Mesothelial cell of epicardium (in vitro differentiated cells): ENCODE measurements at regions not wholly inside any gene's neighbourhood (a gene's known extent, or its start where the extent isn't known, plus 50 kb on each side); places are given as distances from the start of the nearest gene placed in this dataset.

Experiments used
- DNase-seq, 2 experiments: peaks; one replicate each; pipeline ENCODE4 v3.0.0; 2021; ENCODE audit warnings: low spot score in 2 of 2; ENCODE audit not compliant: unreplicated experiment in 2 of 2
- H3K27ac Mint-ChIP-seq: 2 replicates; pipeline ENCODE4 v1.8.0; 2021; ENCODE audit warnings: mixed read lengths
- H3K27me3 Mint-ChIP-seq: 2 replicates; pipeline ENCODE4 v1.8.0; 2021; ENCODE audit warnings: low read depth, mixed read lengths
- H3K36me3 Mint-ChIP-seq: 2 replicates; pipeline ENCODE4 v1.8.0; 2021; ENCODE audit warnings: mixed read lengths
- H3K4me1 Mint-ChIP-seq: 2 replicates; pipeline ENCODE4 v1.8.0; 2021; ENCODE audit warnings: mixed read lengths
- H3K4me3 Mint-ChIP-seq: 2 replicates; pipeline ENCODE4 v1.8.0; 2021; ENCODE audit warnings: mild to moderate bottlenecking, moderate library complexity, mixed read lengths
- H3K9me3 Mint-ChIP-seq: 2 replicates; pipeline ENCODE4 v1.8.0; 2021; ENCODE audit warnings: mixed read lengths
- TF ChIP-seq, protein P1 (sequence below): fragments of 200-600 bp; sonication (generic); IDR thresholded peaks from one replicate; pipeline ENCODE4 v1.5.0; 2021; ENCODE audit warnings: antibody characterized with exemption; ENCODE audit not compliant: unreplicated experiment

DNA sequence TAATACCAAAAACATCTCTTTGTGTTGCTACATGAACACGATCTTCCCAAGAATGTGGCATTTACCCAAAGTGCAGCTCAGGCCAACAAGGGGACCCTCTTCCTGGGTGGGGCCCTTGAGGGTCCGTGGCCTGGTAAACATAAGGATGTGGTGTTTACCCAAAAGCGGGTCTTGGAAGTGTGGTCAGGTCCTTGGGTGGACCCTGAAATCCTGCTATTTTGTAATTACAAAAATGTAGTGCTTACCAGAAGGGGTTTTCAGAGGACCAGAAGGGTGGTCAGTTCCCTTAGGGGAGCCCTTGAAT, 87.8 kb upstream of the PRDM11 start:
- no peak overlapping the region for H3K27ac Mint-ChIP-seq
- no peak for DNase-seq
- peaks cover 12% of the 10 kb centered on the region for H3K27me3 Mint-ChIP-seq
- H3K4me3 Mint-ChIP-seq = no peak overlapping the region
- peaks cover 6% of the 10 kb centered on the region for H3K9me3 Mint-ChIP-seq
- H3K36me3 Mint-ChIP-seq = no peaks in the 10 kb centered on the region
- TF ChIP-seq, protein P1, sequence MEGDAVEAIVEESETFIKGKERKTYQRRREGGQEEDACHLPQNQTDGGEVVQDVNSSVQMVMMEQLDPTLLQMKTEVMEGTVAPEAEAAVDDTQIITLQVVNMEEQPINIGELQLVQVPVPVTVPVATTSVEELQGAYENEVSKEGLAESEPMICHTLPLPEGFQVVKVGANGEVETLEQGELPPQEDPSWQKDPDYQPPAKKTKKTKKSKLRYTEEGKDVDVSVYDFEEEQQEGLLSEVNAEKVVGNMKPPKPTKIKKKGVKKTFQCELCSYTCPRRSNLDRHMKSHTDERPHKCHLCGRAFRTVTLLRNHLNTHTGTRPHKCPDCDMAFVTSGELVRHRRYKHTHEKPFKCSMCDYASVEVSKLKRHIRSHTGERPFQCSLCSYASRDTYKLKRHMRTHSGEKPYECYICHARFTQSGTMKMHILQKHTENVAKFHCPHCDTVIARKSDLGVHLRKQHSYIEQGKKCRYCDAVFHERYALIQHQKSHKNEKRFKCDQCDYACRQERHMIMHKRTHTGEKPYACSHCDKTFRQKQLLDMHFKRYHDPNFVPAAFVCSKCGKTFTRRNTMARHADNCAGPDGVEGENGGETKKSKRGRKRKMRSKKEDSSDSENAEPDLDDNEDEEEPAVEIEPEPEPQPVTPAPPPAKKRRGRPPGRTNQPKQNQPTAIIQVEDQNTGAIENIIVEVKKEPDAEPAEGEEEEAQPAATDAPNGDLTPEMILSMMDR = no peak
- peaks cover 7% of the 10 kb centered on the region for H3K4me1 Mint-ChIP-seq

DNA sequence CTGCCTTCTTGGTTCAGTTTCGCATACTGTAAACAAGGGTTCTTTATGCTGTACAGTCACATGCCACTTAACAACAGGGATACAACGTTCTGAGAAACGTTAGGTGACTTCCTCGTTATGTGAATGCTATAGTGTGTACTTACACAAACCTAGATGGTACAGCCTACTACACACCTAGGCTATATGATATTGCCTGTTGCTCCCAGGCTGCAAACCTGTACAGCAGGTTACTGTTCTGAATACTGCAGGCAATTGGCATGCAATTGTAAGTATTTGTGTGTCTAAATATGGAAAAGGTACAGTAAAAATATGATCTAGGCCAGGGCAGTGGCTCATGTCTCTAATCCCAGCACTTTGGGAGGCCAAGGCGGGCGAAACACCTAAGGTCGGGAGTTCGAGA, 85.7 kb upstream of the PRDM11 start:
- no peak for DNase-seq
- Mint-ChIP-seq H3K9me3 (peaks cover 15% of the 10 kb centered on the region), H3K27me3 (no peaks in the 10 kb centered on the region), H3K36me3 (no peaks in the 10 kb centered on the region), H3K4me1 (peaks cover 7% of the 10 kb centered on the region), H3K4me3 (no peak overlapping the region), H3K27ac (no peak overlapping the region)
- TF ChIP-seq, protein P1 = no peak

DNA sequence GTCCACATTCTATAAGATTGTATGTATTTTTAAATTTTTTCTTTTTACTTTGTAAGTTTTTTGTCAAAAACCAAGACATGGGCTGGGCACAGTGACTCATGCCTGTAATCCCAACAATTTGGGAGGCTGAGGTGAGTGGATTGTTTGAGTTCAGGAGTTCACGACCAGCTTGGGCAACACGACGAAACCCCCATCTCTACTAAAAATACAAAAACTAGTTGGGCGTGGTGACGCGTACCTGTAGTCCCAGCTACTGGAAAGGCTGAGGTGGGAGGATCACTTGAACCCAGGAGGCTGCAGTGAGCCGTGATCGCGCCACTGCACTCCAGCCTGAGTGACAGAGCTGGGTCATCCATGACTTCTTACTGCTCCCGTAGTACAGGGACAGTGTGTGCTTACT, 84.8 kb upstream of the PRDM11 start:
- Mint-ChIP-seq H3K27ac (no peak overlapping the region), H3K9me3 (peaks cover 22% of the 10 kb centered on the region), H3K4me3 (no peak overlapping the region), H3K36me3 (no peaks in the 10 kb centered on the region), H3K27me3 (peaks cover 6% of the 10 kb centered on the region), H3K4me1 (peaks cover 7% of the 10 kb centered on the region)
- TF ChIP-seq, protein P1 = no peak
- DNase-seq = no peak

DNA sequence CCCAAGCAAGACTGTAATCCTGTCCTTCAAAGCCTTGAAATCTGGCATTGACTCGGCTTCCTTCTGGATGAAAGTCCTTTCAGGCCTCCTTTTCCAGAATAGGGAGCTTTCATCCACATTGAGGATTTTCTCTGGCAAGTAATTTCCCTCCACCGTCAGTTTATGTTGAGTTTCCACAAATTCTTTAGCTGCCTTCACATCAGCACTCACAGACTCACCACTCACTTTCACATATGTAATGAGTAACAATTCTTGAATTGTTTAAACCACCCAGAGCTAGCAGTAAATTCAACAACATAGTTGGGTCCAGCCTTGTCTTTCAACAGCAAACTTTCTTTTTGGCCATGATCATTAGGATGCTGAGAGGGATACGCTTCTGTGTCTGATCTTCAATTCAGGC, 84.3 kb upstream of the PRDM11 start:
- H3K9me3 Mint-ChIP-seq = peaks cover 26% of the 10 kb centered on the region
- TF ChIP-seq, protein P1 = no peak
- H3K4me1 Mint-ChIP-seq = peaks cover 7% of the 10 kb centered on the region
- H3K27me3 Mint-ChIP-seq = peaks cover 8% of the 10 kb centered on the region
- DNase-seq = no peak
- no peaks in the 10 kb centered on the region for H3K36me3 Mint-ChIP-seq
- H3K27ac Mint-ChIP-seq = no peak overlapping the region
- no peak overlapping the region for H3K4me3 Mint-ChIP-seq

DNA sequence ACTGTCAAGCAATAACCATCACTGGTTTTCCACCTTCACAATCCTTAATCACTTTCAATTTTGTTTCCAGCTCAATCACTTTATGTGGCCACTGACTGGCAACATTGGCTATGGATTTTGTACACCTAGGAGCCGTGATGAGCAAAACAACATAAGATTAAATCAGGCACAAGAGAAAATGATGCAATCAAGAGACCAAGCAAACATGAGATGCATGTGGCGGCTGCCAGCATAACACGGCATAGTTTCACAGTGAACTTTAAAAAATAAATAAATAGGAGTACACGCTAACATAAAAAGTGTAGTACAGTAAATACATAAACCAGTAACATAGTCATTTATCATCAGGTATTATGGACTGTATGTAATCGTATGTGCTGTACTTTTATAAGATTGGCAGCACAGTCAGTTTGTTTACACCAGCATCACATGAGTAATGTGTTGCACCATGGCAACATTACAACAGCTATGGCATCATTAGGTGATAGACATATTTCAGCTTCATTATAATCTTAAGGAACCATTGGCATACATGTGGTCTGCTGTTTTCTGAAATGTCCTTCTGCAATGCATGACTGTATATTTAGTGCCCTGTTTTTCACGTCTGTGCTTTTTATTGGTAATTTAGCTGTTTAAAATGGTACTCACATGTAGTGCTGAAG, 83.3 kb upstream of the PRDM11 start:
- H3K4me1 Mint-ChIP-seq = peaks cover 6% of the 10 kb centered on the region
- peaks cover 26% of the 10 kb centered on the region for H3K9me3 Mint-ChIP-seq
- DNase-seq = no peak
- H3K27ac Mint-ChIP-seq = no peak overlapping the region
- TF ChIP-seq, protein P1 = no peak
- H3K27me3 Mint-ChIP-seq = peaks cover 8% of the 10 kb centered on the region
- H3K4me3 Mint-ChIP-seq = no peak overlapping the region
- no peaks in the 10 kb centered on the region for H3K36me3 Mint-ChIP-seq

DNA sequence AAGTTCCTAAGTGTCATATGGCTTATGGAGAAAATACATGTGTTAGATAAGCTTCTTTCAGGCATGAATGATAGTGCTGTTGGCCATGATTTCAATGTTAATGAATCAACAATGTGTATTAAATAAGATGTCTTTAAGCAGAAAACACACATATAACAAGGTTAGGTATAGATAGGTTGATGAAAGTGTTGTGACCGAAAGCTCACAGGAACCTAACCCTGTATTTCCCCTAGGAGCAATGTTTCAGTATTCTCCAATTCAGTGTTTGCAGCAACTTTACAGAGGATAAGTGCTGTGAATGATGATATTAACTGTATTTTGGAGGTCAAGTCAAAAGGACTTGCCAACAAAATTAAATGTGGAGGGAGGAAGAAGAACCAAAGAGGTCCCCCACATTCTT, 82.8 kb upstream of the PRDM11 start:
- peaks cover under 1% of the 10 kb centered on the region for H3K4me1 Mint-ChIP-seq
- H3K9me3 Mint-ChIP-seq = peaks cover 26% of the 10 kb centered on the region
- H3K36me3 Mint-ChIP-seq = no peaks in the 10 kb centered on the region
- H3K27me3 Mint-ChIP-seq = peaks cover 8% of the 10 kb centered on the region
- H3K4me3 Mint-ChIP-seq = no peak overlapping the region
- TF ChIP-seq, protein P1 = no peak
- no peak for DNase-seq
- no peak overlapping the region for H3K27ac Mint-ChIP-seq
